ENCODE measurements at regions not wholly inside any gene's neighbourhood (a gene's known extent, or its start where the extent isn't known, plus 50 kb on each side); places are given as distances from the start of the nearest gene placed in this dataset.

DNA sequence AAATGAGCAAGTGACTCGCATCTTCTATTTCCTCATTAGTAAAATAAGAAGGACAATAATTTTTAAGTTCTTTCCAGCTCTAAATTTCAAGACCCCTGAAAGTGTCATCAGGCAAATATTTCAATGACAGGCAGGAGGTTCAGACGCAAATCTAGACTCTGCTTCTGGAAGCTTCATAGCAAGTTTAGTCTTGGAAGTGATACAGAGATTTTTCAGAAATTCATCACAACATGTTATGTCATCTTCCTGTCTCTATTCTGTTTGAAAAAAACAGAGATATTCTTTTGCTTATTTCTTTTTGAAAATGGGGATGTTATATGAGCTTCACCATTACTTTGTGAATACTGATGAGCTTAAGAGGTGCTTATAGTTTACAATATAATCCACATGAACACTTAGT lies 74.0 kb downstream of the C3orf85 start:
- no peak for DNase-seq (ENCODE audit: low spot score)

DNA sequence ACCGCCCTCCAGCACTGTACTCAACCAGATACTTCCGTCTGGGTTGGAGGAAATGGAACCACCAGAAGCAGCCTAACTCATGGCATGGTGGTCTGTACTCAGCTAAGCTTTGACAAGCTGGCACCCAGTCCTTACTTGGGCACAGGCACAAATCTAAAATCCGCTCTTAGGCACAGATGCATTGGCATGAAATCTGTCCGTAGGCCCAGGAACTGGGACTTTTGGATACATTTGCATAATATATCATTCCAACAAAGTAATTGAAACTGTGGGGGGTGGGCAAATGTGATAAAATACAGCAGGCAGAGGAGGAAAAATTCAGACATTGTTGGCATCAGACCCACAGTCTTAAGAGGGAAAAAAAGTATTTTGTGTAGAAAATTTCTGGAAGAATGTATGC lies 75.4 kb downstream of the C3orf85 start:
- no peak for DNase-seq (ENCODE audit: low spot score)

DNA sequence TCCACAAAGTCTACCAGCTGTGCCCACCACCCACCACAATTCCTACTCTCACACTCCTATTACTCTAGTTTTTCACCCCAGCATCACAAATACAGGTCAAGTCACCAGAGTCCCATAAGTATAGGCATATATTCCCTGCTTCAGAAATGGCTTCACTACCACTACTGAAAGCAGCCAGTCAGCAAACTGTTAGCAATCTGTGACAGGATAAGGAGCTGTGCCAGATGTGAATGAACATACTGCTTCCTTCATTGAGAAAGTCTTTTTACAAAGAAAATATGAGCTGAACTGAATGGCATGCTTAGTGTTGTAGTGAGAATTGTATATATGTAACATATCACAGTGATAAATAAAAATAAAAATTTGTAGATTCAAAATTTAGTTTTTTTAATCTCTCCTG lies 76.8 kb downstream of the C3orf85 start:
- DNase-seq (ENCODE audit: low spot score), result no peak

DNA sequence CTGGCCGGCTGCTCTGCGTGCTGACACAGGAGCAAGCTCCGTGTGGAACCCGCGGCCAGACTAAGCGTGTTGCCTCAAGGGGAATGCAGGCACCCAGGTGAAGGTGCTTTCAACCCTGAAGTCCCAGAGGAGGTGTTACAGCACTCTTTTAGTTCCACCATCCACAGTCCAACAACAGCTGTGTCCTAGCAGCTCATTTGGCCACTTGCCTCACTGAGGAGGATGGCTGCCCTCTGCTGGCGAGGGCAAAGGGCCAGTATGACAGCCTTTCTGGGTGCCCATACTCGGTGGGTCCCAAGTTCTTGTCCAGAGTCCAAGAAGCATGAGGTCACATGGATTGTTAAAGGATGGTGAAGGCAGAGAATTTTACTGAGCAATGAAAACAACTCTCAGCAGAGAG lies 87.8 kb downstream of the C3orf85 start:
- peak; percentile 69 for DNase-seq (ENCODE audit: low spot score)

DNA sequence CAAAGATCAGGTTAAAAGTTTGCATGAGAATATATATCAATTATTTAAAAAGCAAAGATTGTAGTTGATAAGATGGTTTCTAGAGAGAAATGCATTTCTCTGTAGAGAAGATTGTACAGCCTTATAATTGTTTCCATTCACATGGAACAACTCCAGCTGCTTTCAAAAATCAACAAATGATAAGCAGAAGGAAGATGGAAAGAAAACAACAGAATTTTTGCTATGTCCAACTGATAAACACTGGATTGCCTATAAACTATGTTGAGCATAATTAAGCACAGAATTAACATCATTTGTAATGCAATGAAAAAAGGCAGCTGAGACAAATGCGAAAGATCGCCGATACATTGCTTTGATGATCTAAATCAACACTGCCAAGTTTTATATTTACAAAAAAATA lies 89.0 kb downstream of the C3orf85 start:
- no peak for DNase-seq (ENCODE audit: low spot score)

GRCh38 chr3:109228391-109229080 lies 87.8 kb downstream of the DPPA2 start:
- no peak for DNase-seq (ENCODE audit: low spot score)

GRCh38 chr3:109229174-109229847 lies 87.0 kb downstream of the DPPA2 start:
- no peak for DNase-seq (ENCODE audit: low spot score)

GRCh38 chr3:109234300-109234699 lies 82.0 kb downstream of the DPPA2 start:
- DNase-seq (ENCODE audit: low spot score), result no peak

- DNase-seq (ENCODE audit: low spot score), result no peak
Measured at GRCh38 chr3:109241459-109242186, 74.7 kb downstream of the DPPA2 start.

DNA sequence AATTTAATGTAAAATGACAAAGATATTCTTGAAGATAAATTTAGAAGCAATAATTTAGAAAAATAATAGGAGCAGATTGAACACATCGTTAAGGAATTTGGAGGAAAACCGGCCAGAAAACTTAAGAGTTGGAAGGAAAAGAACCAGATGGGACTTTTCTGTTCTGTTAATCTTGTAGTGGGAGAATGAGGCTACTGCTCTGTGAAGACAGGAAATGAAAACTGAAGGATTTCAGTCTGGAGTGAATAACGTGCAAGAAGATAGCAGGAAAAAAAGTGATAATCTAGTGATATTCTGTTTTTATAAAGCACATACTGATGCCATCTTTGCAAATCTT lies 74.2 kb downstream of the DPPA2 start:
- no peak for DNase-seq (ENCODE audit: low spot score)

All from kidney tubule cell (primary cell).